Upper lobe of left lung (tissue), 4 donors: ENCODE measurements at regions not wholly inside any gene's neighbourhood (a gene's known extent, or its start where the extent isn't known, plus 50 kb on each side); places are given as distances from the start of the nearest gene placed in this dataset.

ENCODE experiments used
- POLR2AphosphoS5 ChIP-seq, 2 donors: sonication (generic); formaldehyde crosslinking; IDR thresholded peaks; one replicate each; pipeline ENCODE4 v1.5.1; 2017; ENCODE audit warnings: antibody characterized with exemption in 2 of 2
- TF ChIP-seq, protein P1 (sequence below), 6 experiments: fragments of 450-650 bp in 4 of 6; fragments of 200-600 bp in 2 of 6; sonication (generic) in 2 of 6; IDR thresholded peaks; one replicate each; pipeline ENCODE4 v1.5.1; 2016 to 2019; ENCODE audit warnings: antibody characterized with exemption in 6 of 6

DNA sequence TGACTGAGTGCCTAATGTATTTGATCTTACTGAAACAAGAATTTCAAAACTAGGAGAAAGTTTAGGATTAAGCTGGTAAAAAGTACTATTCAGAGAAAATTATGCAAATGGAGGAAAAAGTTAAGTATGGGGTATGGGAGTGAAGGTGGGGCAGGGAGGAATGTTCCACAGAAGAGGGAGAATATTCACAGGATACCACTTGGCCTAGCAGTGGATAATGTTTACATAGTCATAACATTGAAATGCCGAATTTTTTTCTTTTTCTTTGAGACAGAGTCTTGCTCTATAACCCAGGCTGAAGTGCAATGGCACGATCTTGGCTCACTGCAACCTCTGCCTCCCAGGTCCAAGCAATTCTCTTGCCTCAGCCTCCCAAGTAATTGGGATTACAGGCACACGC is 61.2 kb upstream of the LMNB1 start:
- TF ChIP-seq POLR2AphosphoS5 (IDR thresholded peaks at IDR 0.05) = no peak
- TF ChIP-seq, protein P1, sequence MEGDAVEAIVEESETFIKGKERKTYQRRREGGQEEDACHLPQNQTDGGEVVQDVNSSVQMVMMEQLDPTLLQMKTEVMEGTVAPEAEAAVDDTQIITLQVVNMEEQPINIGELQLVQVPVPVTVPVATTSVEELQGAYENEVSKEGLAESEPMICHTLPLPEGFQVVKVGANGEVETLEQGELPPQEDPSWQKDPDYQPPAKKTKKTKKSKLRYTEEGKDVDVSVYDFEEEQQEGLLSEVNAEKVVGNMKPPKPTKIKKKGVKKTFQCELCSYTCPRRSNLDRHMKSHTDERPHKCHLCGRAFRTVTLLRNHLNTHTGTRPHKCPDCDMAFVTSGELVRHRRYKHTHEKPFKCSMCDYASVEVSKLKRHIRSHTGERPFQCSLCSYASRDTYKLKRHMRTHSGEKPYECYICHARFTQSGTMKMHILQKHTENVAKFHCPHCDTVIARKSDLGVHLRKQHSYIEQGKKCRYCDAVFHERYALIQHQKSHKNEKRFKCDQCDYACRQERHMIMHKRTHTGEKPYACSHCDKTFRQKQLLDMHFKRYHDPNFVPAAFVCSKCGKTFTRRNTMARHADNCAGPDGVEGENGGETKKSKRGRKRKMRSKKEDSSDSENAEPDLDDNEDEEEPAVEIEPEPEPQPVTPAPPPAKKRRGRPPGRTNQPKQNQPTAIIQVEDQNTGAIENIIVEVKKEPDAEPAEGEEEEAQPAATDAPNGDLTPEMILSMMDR (IDR thresholded peaks at IDR 0.05) = no peak
